H1 (cell line): ENCODE measurements at regions not wholly inside any gene's neighbourhood (a gene's known extent, or its start where the extent isn't known, plus 50 kb on each side); places are given as distances from the start of the nearest gene placed in this dataset.

Experiments
- CTCF ChIA-PET: fragments of 300-600 bp; sonication (Branson Sonifier 250); formaldehyde crosslinking; loops from one replicate; lab custom pipeline; 2021; ENCODE audit not compliant: partially characterized antibody; lab: Charles Lee
- POLR2A ChIA-PET: fragments of 300-600 bp; sonication (Branson Sonifier 250); formaldehyde crosslinking; loops from one replicate; lab custom pipeline; 2021; ENCODE audit warnings: inconsistent platforms; ENCODE audit not compliant: partially characterized antibody; lab: Charles Lee
- DNase-seq, 2 experiments: peaks; one replicate each; pipeline versions ENCODE4 v3.0.0 to v3.0.0-alpha.2; 2010 to 2022; ENCODE audit warnings: low spot score in 2 of 2, low read depth in 1 of 2, mixed read lengths in 1 of 2
- FAIRE-seq: peaks from 2 replicates; lab custom pipeline; 2011; peaks lifted over from hg19 to GRCh38; lab: Jason Lieb, UNC
- H2AFZ ChIP-seq: 2 replicates; pipeline ENCODE4 v1.8.1; 2012; ENCODE audit warnings: low read length, inconsistent platforms
- H2AK5ac ChIP-seq: 2 replicates; pipeline ENCODE4 v1.6.1; 2013; ENCODE audit warnings: low read depth, low read length
- H2BK120ac ChIP-seq: replicated peaks from 2 replicates; pipeline ENCODE3; 2013; ENCODE audit warnings: low read depth, low read length, inconsistent platforms
- H2BK12ac ChIP-seq: 2 replicates; pipeline ENCODE4 v1.6.1; 2013; ENCODE audit warnings: low read depth, low read length
- H2BK15ac ChIP-seq: 2 replicates; pipeline ENCODE4 v1.6.1; 2013; ENCODE audit warnings: low read length
- H2BK20ac ChIP-seq: 2 replicates; pipeline ENCODE4 v1.6.1; 2013; ENCODE audit warnings: low read length
- H2BK5ac ChIP-seq: 2 replicates; pipeline ENCODE4 v1.6.1; 2013; ENCODE audit warnings: low read depth, low read length
- H3K14ac ChIP-seq: 2 replicates; pipeline ENCODE4 v1.6.1; 2013; ENCODE audit warnings: inconsistent platforms; ENCODE audit not compliant: insufficient read length
- H3K18ac ChIP-seq: 2 replicates; pipeline ENCODE4 v1.6.1; 2013; ENCODE audit warnings: low read length; ENCODE audit errors: extremely low read depth
- H3K23ac ChIP-seq: 2 replicates; pipeline ENCODE4 v1.6.1; 2013; ENCODE audit warnings: inconsistent platforms; ENCODE audit not compliant: insufficient read length
- H3K23me2 ChIP-seq: 2 replicates; pipeline ENCODE4 v1.6.1; 2013; ENCODE audit warnings: low read depth, low read length
- H3K27ac ChIP-seq: 2 replicates; pipeline ENCODE4 v1.6.1; 2011; ENCODE audit warnings: low read depth, low read length, inconsistent platforms
- H3K27me3 ChIP-seq, 4 experiments: replicated peaks in 1 of 4; 1 replicate in 1 of 4; 2 replicates in 3 of 4; pipeline versions ENCODE4 v1.6.1 to v1.8.1; 2011 to 2013; ENCODE audit warnings: low read length in 3 of 4, mild to moderate bottlenecking in 3 of 4, inconsistent platforms in 2 of 4, mixed read lengths in 2 of 4, moderate library complexity in 1 of 4; ENCODE audit not compliant: control insufficient read depth in 3 of 4, insufficient read depth in 3 of 4; ENCODE audit errors: extremely low read depth in 1 of 4
- H3K36me3 ChIP-seq, 4 experiments: 2 replicates each; pipeline versions ENCODE4 v1.6.1 to v1.8.1; 2011 to 2013; ENCODE audit warnings: mild to moderate bottlenecking in 4 of 4, low read length in 3 of 4, moderate library complexity in 2 of 4, control low read depth in 1 of 4, inconsistent platforms in 1 of 4; ENCODE audit not compliant: insufficient read depth in 4 of 4, control insufficient read depth in 2 of 4
- H3K4ac ChIP-seq: replicated peaks from 2 replicates; pipeline ENCODE3; 2013; ENCODE audit warnings: low read length, low read depth, mixed read lengths, inconsistent platforms; ENCODE audit not compliant: insufficient read length
- H3K4me1 ChIP-seq, 4 experiments: replicated peaks in 1 of 4; 1 replicate in 1 of 4; 2 replicates in 3 of 4; pipeline versions ENCODE4 v1.6.1 to v1.8.1; 2011 to 2013; ENCODE audit warnings: low read length in 3 of 4, inconsistent platforms in 2 of 4, mixed read lengths in 1 of 4; ENCODE audit not compliant: insufficient read depth in 4 of 4, control insufficient read depth in 3 of 4
- H3K4me2 ChIP-seq, 2 experiments: 2 replicates each; pipeline versions ENCODE4 v1.6.1 to v1.8.1; 2011 to 2013; ENCODE audit warnings: low read depth in 2 of 2, low read length in 2 of 2, control low read depth in 1 of 2, inconsistent platforms in 1 of 2, mild to moderate bottlenecking in 1 of 2; ENCODE audit not compliant: insufficient read depth in 1 of 2
- H3K4me3 ChIP-seq, 4 experiments: fragments of 200-600, 300-600 bp in 1 of 4; sonication (generic), shearing (Covaris generic), sonication (Bioruptor Twin) in 1 of 4; 2 replicates each; pipeline versions ENCODE4 v1.5.1 to v1.8.1; 2011 to 2016; ENCODE audit warnings: low read length in 4 of 4, low read depth in 3 of 4, control low read depth in 2 of 4, inconsistent platforms in 2 of 4, mild to moderate bottlenecking in 2 of 4, mixed read lengths in 1 of 4, moderate library complexity in 1 of 4; ENCODE audit not compliant: insufficient read depth in 2 of 4; ENCODE audit errors: extremely low read depth in 1 of 4
- H3K56ac ChIP-seq: replicated peaks from 2 replicates; pipeline ENCODE3; 2013; ENCODE audit warnings: low read depth, mild to moderate bottlenecking, mixed read lengths, low read length, inconsistent platforms; ENCODE audit not compliant: insufficient read length
- H3K79me1 ChIP-seq: 2 replicates; pipeline ENCODE4 v1.6.1; 2013; ENCODE audit warnings: low read depth, low read length, control low read depth
- H3K79me2 ChIP-seq, 2 experiments: 2 replicates each; pipeline versions ENCODE4 v1.6.1 to v1.8.1; 2012 to 2013; ENCODE audit warnings: low read length in 2 of 2, mild to moderate bottlenecking in 2 of 2, inconsistent platforms in 1 of 2; ENCODE audit not compliant: insufficient read depth in 2 of 2, control insufficient read depth in 1 of 2
- H3K9ac ChIP-seq, 4 experiments: replicated peaks in 1 of 4; 1 replicate in 1 of 4; 2 replicates in 3 of 4; pipeline versions ENCODE4 v1.6.1 to v1.8.1; 2011 to 2013; ENCODE audit warnings: low read depth in 3 of 4, low read length in 3 of 4, control low read depth in 2 of 4, mild to moderate bottlenecking in 2 of 4, moderate library complexity in 2 of 4, inconsistent platforms in 1 of 4; ENCODE audit errors: extremely low read depth in 1 of 4
- H3K9me3 ChIP-seq, 2 experiments: 2 replicates each; pipeline versions ENCODE4 v1.6.1 to v1.8.1; 2012 to 2013; ENCODE audit warnings: mild to moderate bottlenecking in 2 of 2, moderate library complexity in 2 of 2, control low read depth in 1 of 2, inconsistent platforms in 1 of 2, low read depth in 1 of 2, low read length in 1 of 2, mixed read lengths in 1 of 2; ENCODE audit not compliant: insufficient read depth in 2 of 2
- H4K20me1 ChIP-seq, 2 experiments: replicated peaks in 1 of 2; 2 replicates each; pipeline versions ENCODE3 to v1.8.1; 2011 to 2013; ENCODE audit warnings: inconsistent platforms in 2 of 2, low read length in 2 of 2, mild to moderate bottlenecking in 1 of 2; ENCODE audit not compliant: insufficient read depth in 2 of 2, control insufficient read depth in 1 of 2
- H4K5ac ChIP-seq: 2 replicates; pipeline ENCODE4 v1.6.1; 2013; ENCODE audit warnings: low read length, low read depth, mixed read lengths, inconsistent platforms; ENCODE audit not compliant: insufficient read length
- H4K8ac ChIP-seq: 2 replicates; pipeline ENCODE4 v1.8.0; 2013; ENCODE audit warnings: mild to moderate bottlenecking, moderate library complexity, low read length, inconsistent platforms; ENCODE audit not compliant: insufficient read depth; ENCODE audit errors: extremely low read depth
- H4K91ac ChIP-seq: replicated peaks from 2 replicates; pipeline ENCODE3; 2013; ENCODE audit warnings: low read length, mixed read lengths, inconsistent platforms; ENCODE audit not compliant: insufficient read length
- BCL11A ChIP-seq, 2 experiments: IDR thresholded peaks; one replicate each; pipeline ENCODE4 v1.6.1; 2011; ENCODE audit warnings: low read depth in 2 of 2, low read length in 2 of 2, mild to moderate bottlenecking in 2 of 2
- CEBPB ChIP-seq: IDR thresholded peaks from 2 replicates; pipeline ENCODE4 v1.6.1; 2012; ENCODE audit warnings: low read depth, low read length
- CHD2 ChIP-seq: IDR thresholded peaks from 2 replicates; pipeline ENCODE4 v1.6.1; 2012; ENCODE audit warnings: low read length, improper control_type of control experiment
- FOSL1 ChIP-seq: IDR thresholded peaks from 2 replicates; pipeline ENCODE4 v1.6.1; 2011; ENCODE audit warnings: mild to moderate bottlenecking, low read depth, low read length, moderate library complexity; ENCODE audit not compliant: insufficient read depth
- GABPA ChIP-seq: IDR thresholded peaks from 2 replicates; pipeline ENCODE4 v1.6.1; 2011; ENCODE audit warnings: mild to moderate bottlenecking, low read length, moderate library complexity, borderline replicate concordance; ENCODE audit not compliant: insufficient read depth
- HDAC6 ChIP-seq: IDR thresholded peaks from one replicate; pipeline ENCODE4 v1.7.1; 2012; ENCODE audit warnings: low read depth, mild to moderate bottlenecking, inconsistent platforms, low read length, moderate library complexity
- KDM1A ChIP-seq: fragments of 200-600, 300-600 bp; sonication (generic); IDR thresholded peaks from 2 replicates; pipeline ENCODE4 v1.7.1; 2016; ENCODE audit warnings: mild to moderate bottlenecking, low read length, borderline replicate concordance
- POLR2AphosphoS5 ChIP-seq: IDR thresholded peaks from 2 replicates; pipeline ENCODE4 v1.6.1; 2011; ENCODE audit warnings: low read depth, low read length
- POU5F1 ChIP-seq: IDR thresholded peaks from 2 replicates; pipeline ENCODE4 v1.6.1; 2011; ENCODE audit warnings: low read depth, mild to moderate bottlenecking, low read length, moderate library complexity
- RAD21 ChIP-seq, 2 experiments: IDR thresholded peaks in 1 of 2; conservative IDR thresholded peaks in 1 of 2; 2 replicates each; pipeline ENCODE4 v1.6.1; 2011; ENCODE audit warnings: low read depth in 2 of 2, low read length in 2 of 2, improper control_type of control experiment in 1 of 2, inconsistent platforms in 1 of 2, mild to moderate bottlenecking in 1 of 2, moderate library complexity in 1 of 2
- SIRT6 ChIP-seq: IDR thresholded peaks from one replicate; pipeline ENCODE4 v1.7.1; 2012; ENCODE audit warnings: low read length, inconsistent platforms
- SP2 ChIP-seq: IDR thresholded peaks from 2 replicates; pipeline ENCODE4 v1.6.1; 2012; ENCODE audit warnings: mild to moderate bottlenecking, low read length, inconsistent platforms
- TAF1 ChIP-seq: IDR thresholded peaks from 2 replicates; pipeline ENCODE4 v1.6.1; 2011; ENCODE audit warnings: mild to moderate bottlenecking, low read depth, low read length
- TAF7 ChIP-seq: optimal IDR thresholded peaks from 2 replicates; pipeline ENCODE3; 2011; ENCODE audit warnings: low read depth, mild to moderate bottlenecking, inconsistent platforms, low read length, moderate library complexity, borderline replicate concordance
- YY1 ChIP-seq: IDR thresholded peaks from 2 replicates; pipeline ENCODE4 v1.6.1; 2011; ENCODE audit warnings: low read depth, mild to moderate bottlenecking, low read length
- WGBS, 2 experiments: shearing (Covaris generic) in 1 of 2; methylation state at CpG; one replicate each; pipeline versions ENCODE4 v1.1.6 to v1.1.7; 2013 to 2015; ENCODE audit warnings: low lambda C conversion rate in 2 of 2, mixed read lengths in 2 of 2, inconsistent platforms in 1 of 2, low coverage in 1 of 2, missing lambda C conversion rate in 1 of 2; ENCODE audit not compliant: insufficient replicate concordance in 2 of 2, insufficient coverage in 1 of 2, insufficient read length in 1 of 2; ENCODE audit errors: extremely low coverage in 1 of 2, missing lambda C conversion rate in 1 of 2; 5-methylcytosine and 5-hydroxymethylcytosine counted together
- TF ChIP-seq, protein P1 (sequence below): IDR thresholded peaks from 2 replicates; pipeline ENCODE4 v1.6.1; 2011; ENCODE audit warnings: low read depth, mild to moderate bottlenecking, low read length; ENCODE audit not compliant: insufficient read depth

DNA sequence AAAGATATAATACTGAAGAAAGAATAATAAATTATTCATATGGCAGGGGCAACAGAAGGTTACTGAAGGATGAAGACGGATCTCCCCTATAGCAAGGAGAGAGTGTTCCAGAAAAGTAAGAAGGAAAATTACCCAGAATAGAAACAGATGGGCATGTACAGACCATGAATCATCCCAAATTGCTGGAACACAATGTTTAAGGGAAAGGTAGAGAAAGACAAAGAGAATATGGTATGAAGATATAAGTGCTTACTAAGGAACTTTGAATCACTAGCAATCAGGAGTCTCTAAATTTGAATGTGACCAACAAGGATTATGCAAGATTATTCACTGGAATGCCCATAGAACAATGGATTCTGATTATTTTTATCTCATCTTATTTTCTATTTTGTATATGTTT lies 375.4 kb downstream of the COL11A1 start:
- Histone ChIP-seq H4K8ac (no peak overlapping the region), H3K79me1 (no peaks in the 10 kb centered on the region), H3K18ac (no peak overlapping the region), H2AK5ac (no peak overlapping the region), H4K91ac (no peak overlapping the region), H3K4me2 (no peak overlapping the region), H3K9me3 (no peaks in the 10 kb centered on the region), H2AFZ (no peak overlapping the region), H3K4ac (no peak overlapping the region), H3K27ac (no peak overlapping the region), H3K36me3 (no peaks in the 10 kb centered on the region), H3K27me3 (no peaks in the 10 kb centered on the region), H3K4me3 (no peak overlapping the region), H2BK20ac (no peak overlapping the region), H2BK5ac (no peak overlapping the region), H4K20me1 (no peaks in the 10 kb centered on the region), H3K4me1 (no peaks in the 10 kb centered on the region), H3K23ac (no peak overlapping the region), H2BK15ac (no peak overlapping the region), H3K23me2 (no peaks in the 10 kb centered on the region), H3K79me2 (no peaks in the 10 kb centered on the region), H2BK12ac (no peak overlapping the region), H3K14ac (no peak overlapping the region), H2BK120ac (no peak overlapping the region), H3K9ac (no peak overlapping the region), H3K56ac (no peak overlapping the region), H4K5ac (no peak overlapping the region)
- 85% methylated on average over 1 of the region's 1 CpG; no CpG with 5 or more reads in 1 of the 2 experiments for WGBS, 2 experiments
- FAIRE-seq (no peak), DNase-seq (no peak)
- CTCF ChIA-PET: no interaction called here
- TF ChIP-seq RAD21 (IDR thresholded peaks at IDR 0.05 in 1 of 2, conservative IDR thresholded peaks at IDR 0.05 in 1 of 2; ENCODE audit: low read depth in 2 of 2, low read length in 2 of 2) (no peak), CEBPB (no peak), POU5F1 (no peak), BCL11A (IDR thresholded peaks at IDR 0.05; ENCODE audit: low read depth in 2 of 2, low read length in 2 of 2) (no peak), GABPA (no peak), YY1 (no peak), POLR2AphosphoS5 (no peak), TAF1 (no peak), FOSL1 (no peak), SIRT6 (no peak), HDAC6 (no peak), SP2 (no peak), CHD2 (no peak), TAF7 (no peak), KDM1A (no peak)
- TF ChIP-seq, protein P1, sequence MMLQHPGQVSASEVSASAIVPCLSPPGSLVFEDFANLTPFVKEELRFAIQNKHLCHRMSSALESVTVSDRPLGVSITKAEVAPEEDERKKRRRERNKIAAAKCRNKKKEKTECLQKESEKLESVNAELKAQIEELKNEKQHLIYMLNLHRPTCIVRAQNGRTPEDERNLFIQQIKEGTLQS: no peak
- POLR2A ChIA-PET: no interaction called here
